ENCODE measurements at regions not wholly inside any gene's neighbourhood (a gene's known extent, or its start where the extent isn't known, plus 50 kb on each side); places are given as distances from the start of the nearest gene placed in this dataset.

DNA sequence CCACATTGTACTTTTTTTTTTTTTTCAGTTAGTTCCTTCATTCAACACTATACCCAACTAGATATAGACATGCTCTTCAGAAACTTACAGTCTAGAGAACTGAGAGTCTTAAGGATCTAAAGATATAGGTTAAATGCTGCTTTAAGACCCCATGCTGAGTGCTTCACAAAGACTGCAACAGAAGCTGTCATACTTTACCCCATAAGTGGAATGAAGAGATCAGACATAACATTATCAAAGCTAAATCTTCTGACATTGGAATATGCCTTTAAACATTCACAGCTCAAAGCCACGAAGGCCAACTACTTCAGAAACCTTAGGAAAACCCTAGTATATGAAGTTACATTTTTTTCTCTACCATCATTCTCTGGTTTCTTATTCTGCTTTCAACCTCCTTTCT lies 666.4 kb downstream of the KCNT2 start:
- CTCF ChIA-PET, result no interaction called here
- POLR2A ChIA-PET, result no interaction called here
- Histone ChIP-seq H3K4me1 (no peaks in the 10 kb centered on the region), H3K27ac (no peak overlapping the region), H3K4me2 (no peak overlapping the region), H3K9me3 (no peaks in the 10 kb centered on the region), H3K4me3 (no peak overlapping the region)
- ATAC-seq (no peak), DNase-seq (ENCODE audit: low read depth in 1 of 2, low spot score in 1 of 2) (no peak), FAIRE-seq (no peak)
- TF ChIP-seq POLR2AphosphoS2 (conservative IDR thresholded peaks at IDR 0.05; ENCODE audit: low read length) (no peak), KDM1A (IDR thresholded peaks at IDR 0.05; ENCODE audit: low read depth) (no peak), RAD21 (conservative IDR thresholded peaks at IDR 0.05 in 1 of 2, IDR thresholded peaks at IDR 0.05 in 1 of 2) (no peak), BHLHE40 (IDR thresholded peaks at IDR 0.05; ENCODE audit: low read depth, low read length) (no peak), JUN (IDR thresholded peaks at IDR 0.05) (no peak), FOSB (CRISPR knock-in tag; IDR thresholded peaks at IDR 0.05) (no peak), RNF2 (IDR thresholded peaks at IDR 0.05; ENCODE audit: borderline replicate concordance, low read depth) (no peak), CBX8 (IDR thresholded peaks at IDR 0.05) (no peak), ESRRA (IDR thresholded peaks at IDR 0.05; ENCODE audit: borderline replicate concordance, low read length) (no peak), JUNB (IDR thresholded peaks at IDR 0.05) (no peak), CHD2 (IDR thresholded peaks at IDR 0.05; ENCODE audit: low read length, partially characterized antibody) (no peak), FOXS1 (CRISPR knock-in tag; IDR thresholded peaks at IDR 0.05) (no peak), RARB (CRISPR knock-in tag; IDR thresholded peaks at IDR 0.05) (no peak), EHF (CRISPR knock-in tag; IDR thresholded peaks at IDR 0.05) (no peak)
- TF ChIP-seq, protein P1, sequence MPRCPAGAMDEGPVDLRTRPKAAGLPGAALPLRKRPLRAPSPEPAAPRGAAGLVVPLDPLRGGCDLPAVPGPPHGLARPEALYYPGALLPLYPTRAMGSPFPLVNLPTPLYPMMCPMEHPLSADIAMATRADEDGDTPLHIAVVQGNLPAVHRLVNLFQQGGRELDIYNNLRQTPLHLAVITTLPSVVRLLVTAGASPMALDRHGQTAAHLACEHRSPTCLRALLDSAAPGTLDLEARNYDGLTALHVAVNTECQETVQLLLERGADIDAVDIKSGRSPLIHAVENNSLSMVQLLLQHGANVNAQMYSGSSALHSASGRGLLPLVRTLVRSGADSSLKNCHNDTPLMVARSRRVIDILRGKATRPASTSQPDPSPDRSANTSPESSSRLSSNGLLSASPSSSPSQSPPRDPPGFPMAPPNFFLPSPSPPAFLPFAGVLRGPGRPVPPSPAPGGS (IDR thresholded peaks at IDR 0.05), result no peak
- TF ChIP-seq, protein P2, sequence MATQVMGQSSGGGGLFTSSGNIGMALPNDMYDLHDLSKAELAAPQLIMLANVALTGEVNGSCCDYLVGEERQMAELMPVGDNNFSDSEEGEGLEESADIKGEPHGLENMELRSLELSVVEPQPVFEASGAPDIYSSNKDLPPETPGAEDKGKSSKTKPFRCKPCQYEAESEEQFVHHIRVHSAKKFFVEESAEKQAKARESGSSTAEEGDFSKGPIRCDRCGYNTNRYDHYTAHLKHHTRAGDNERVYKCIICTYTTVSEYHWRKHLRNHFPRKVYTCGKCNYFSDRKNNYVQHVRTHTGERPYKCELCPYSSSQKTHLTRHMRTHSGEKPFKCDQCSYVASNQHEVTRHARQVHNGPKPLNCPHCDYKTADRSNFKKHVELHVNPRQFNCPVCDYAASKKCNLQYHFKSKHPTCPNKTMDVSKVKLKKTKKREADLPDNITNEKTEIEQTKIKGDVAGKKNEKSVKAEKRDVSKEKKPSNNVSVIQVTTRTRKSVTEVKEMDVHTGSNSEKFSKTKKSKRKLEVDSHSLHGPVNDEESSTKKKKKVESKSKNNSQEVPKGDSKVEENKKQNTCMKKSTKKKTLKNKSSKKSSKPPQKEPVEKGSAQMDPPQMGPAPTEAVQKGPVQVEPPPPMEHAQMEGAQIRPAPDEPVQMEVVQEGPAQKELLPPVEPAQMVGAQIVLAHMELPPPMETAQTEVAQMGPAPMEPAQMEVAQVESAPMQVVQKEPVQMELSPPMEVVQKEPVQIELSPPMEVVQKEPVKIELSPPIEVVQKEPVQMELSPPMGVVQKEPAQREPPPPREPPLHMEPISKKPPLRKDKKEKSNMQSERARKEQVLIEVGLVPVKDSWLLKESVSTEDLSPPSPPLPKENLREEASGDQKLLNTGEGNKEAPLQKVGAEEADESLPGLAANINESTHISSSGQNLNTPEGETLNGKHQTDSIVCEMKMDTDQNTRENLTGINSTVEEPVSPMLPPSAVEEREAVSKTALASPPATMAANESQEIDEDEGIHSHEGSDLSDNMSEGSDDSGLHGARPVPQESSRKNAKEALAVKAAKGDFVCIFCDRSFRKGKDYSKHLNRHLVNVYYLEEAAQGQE (IDR thresholded peaks at IDR 0.05), result no peak
- TF ChIP-seq, protein P3, sequence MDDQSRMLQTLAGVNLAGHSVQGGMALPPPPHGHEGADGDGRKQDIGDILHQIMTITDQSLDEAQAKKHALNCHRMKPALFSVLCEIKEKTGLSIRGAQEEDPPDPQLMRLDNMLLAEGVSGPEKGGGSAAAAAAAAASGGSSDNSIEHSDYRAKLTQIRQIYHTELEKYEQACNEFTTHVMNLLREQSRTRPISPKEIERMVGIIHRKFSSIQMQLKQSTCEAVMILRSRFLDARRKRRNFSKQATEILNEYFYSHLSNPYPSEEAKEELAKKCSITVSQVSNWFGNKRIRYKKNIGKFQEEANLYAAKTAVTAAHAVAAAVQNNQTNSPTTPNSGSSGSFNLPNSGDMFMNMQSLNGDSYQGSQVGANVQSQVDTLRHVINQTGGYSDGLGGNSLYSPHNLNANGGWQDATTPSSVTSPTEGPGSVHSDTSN (IDR thresholded peaks at IDR 0.05), result no peak
- TF ChIP-seq, protein P4, sequence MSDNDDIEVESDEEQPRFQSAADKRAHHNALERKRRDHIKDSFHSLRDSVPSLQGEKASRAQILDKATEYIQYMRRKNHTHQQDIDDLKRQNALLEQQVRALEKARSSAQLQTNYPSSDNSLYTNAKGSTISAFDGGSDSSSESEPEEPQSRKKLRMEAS (IDR thresholded peaks at IDR 0.05), result no peak
- 6% methylated on average over 1 of the region's 1 CpG for WGBS (ENCODE audit: missing lambda C conversion rate)

DNA sequence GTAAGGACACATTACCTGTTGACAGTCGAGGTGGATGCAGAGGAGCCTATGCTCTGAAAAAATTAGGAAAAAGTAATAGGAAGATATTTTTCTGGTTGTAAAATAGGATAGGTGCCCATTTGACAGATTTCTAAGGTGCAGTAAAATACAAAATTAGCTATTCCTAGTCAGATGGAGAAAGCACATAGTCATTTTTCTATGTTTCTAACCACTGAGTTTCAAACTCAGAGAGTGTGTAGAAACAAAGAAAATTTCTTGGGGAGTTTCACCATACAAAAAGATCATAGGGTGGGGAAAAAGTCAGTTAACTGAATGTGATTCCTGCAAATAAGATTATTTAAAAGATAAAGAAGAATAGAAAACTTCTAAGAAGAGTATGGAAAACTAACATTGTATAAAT lies 666.9 kb downstream of the KCNT2 start:
- no peak overlapping the region for H3K27ac ChIP-seq
- no peak for ATAC-seq
- H3K9me3 ChIP-seq, result no peaks in the 10 kb centered on the region
- no peak overlapping the region for H3K4me2 ChIP-seq
- CTCF ChIA-PET, result no interaction called here
- TF ChIP-seq, protein P3 (IDR thresholded peaks at IDR 0.05), result no peak
- TF ChIP-seq CHD4 (IDR thresholded peaks at IDR 0.05; ENCODE audit: borderline replicate concordance), result no peak
- TF ChIP-seq, protein P2 (IDR thresholded peaks at IDR 0.05), result no peak
- no peak for TF ChIP-seq HOXB13 (CRISPR knock-in tag; IDR thresholded peaks at IDR 0.05; ENCODE audit: low read depth)
- no peak for TF ChIP-seq POLR2A (IDR thresholded peaks at IDR 0.05; ENCODE audit: low read length)
- TF ChIP-seq, protein P5, sequence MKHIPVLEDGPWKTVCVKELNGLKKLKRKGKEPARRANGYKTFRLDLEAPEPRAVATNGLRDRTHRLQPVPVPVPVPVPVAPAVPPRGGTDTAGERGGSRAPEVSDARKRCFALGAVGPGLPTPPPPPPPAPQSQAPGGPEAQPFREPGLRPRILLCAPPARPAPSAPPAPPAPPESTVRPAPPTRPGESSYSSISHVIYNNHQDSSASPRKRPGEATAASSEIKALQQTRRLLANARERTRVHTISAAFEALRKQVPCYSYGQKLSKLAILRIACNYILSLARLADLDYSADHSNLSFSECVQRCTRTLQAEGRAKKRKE (CRISPR knock-in tag; IDR thresholded peaks at IDR 0.05; ENCODE audit: low read depth), result no peak
- TF ChIP-seq POLR2AphosphoS2 (conservative IDR thresholded peaks at IDR 0.05; ENCODE audit: low read length), result no peak
- TF ChIP-seq TP53 (CRISPR knock-in tag; IDR thresholded peaks at IDR 0.05), result no peak
- no peak for TF ChIP-seq FOSB (CRISPR knock-in tag; IDR thresholded peaks at IDR 0.05)
- no peak overlapping the region for H3K4me3 ChIP-seq
- WGBS (ENCODE audit: missing lambda C conversion rate), result 28% methylated on average over 1 of the region's 1 CpG
- POLR2A ChIA-PET, result no interaction called here
- H3K4me1 ChIP-seq, result no peaks in the 10 kb centered on the region
- no peak for DNase-seq (ENCODE audit: low read depth in 1 of 2, low spot score in 1 of 2)
- no peak for FAIRE-seq

All from A549 (cell line).